Ishikawa (cell line): ENCODE measurements at regions not wholly inside any gene's neighbourhood (a gene's known extent, or its start where the extent isn't known, plus 50 kb on each side); places are given as distances from the start of the nearest gene placed in this dataset.

Experiments
- CREB1 ChIP-seq: IDR thresholded peaks from 2 replicates; pipeline ENCODE4 v1.6.1; 2012; ENCODE audit warnings: low read depth
- EGR1 ChIP-seq: IDR thresholded peaks from 2 replicates; pipeline ENCODE4 v1.6.1; 2012
- NFIC ChIP-seq: IDR thresholded peaks from 2 replicates; pipeline ENCODE4 v1.6.1; 2012
- RAD21 ChIP-seq: IDR thresholded peaks from 2 replicates; pipeline ENCODE4 v1.6.1; 2012; ENCODE audit warnings: low read depth
- REST ChIP-seq: IDR thresholded peaks from 2 replicates; pipeline ENCODE4 v1.6.1; 2012; ENCODE audit warnings: low read depth, mild to moderate bottlenecking
- TAF1 ChIP-seq: IDR thresholded peaks from 2 replicates; pipeline ENCODE4 v1.6.1; 2012; ENCODE audit warnings: low read depth, mild to moderate bottlenecking
- USF1 ChIP-seq: IDR thresholded peaks from 2 replicates; pipeline ENCODE4 v1.6.1; 2012
- YY1 ChIP-seq: IDR thresholded peaks from 2 replicates; pipeline ENCODE4 v1.6.1; 2012; ENCODE audit warnings: low read depth
- ZBTB7A ChIP-seq: IDR thresholded peaks from 2 replicates; pipeline ENCODE4 v1.6.1; 2012; ENCODE audit warnings: low read depth

GRCh38 chr11:69383372-69384250, 89.7 kb downstream of the MYEOV start:
- TF ChIP-seq NFIC (no peak), USF1 (no peak), YY1 (no peak), TAF1 (no peak), EGR1 (no peak), CREB1 (no peak), ZBTB7A (no peak), RAD21 (no peak), REST (no peak)
